ENCODE measurements at regions not wholly inside any gene's neighbourhood (a gene's known extent, or its start where the extent isn't known, plus 50 kb on each side); places are given as distances from the start of the nearest gene placed in this dataset.

- TF ChIP-seq EP300 (IDR thresholded peaks at IDR 0.05) (no peak), POLR2AphosphoS5 (IDR thresholded peaks at IDR 0.05) (no peak), POLR2A (IDR thresholded peaks at IDR 0.05) (no peak), CTCF (IDR thresholded peaks at IDR 0.05) (no peak)
- Histone ChIP-seq H3K9me3 (no peaks in the 10 kb centered on the region), H3K4me3 (no peak overlapping the region), H3K36me3 (no peaks in the 10 kb centered on the region), H3K27ac (no peak overlapping the region), H3K27me3 (no peaks in the 10 kb centered on the region), H3K4me1 (peaks cover 0 to 3% (median 0%) of the 10 kb centered on the region in 4 donors)
- 84 to 86% methylated on average over 3 of the region's 3 CpGs for WGBS, 2 donors
- ATAC-seq (ENCODE audit: low FRiP score in 2 of 2): no peak
- DNase-seq: no peak
Measured at GRCh38 chr12:114779186-114779585, 95.2 kb upstream of the TBX3 start.

- Histone ChIP-seq H3K27me3 (no peaks in the 10 kb centered on the region), H3K9me3 (no peaks in the 10 kb centered on the region), H3K4me1 (no peaks in the 10 kb centered on the region), H3K27ac (no peak overlapping the region), H3K36me3 (no peaks in the 10 kb centered on the region), H3K4me3 (no peak overlapping the region)
- ATAC-seq (ENCODE audit: low FRiP score in 2 of 2) (no peak), DNase-seq (no peak)
- TF ChIP-seq CTCF (IDR thresholded peaks at IDR 0.05) (no peak), POLR2A (IDR thresholded peaks at IDR 0.05) (no peak), POLR2AphosphoS5 (IDR thresholded peaks at IDR 0.05) (no peak), EP300 (IDR thresholded peaks at IDR 0.05) (no peak)
- 89 to 90% methylated on average over 15 of the region's 15 CpGs for WGBS, 2 donors
Measured at GRCh38 chr12:114776731-114777442, 92.9 kb upstream of the TBX3 start.

- Histone ChIP-seq H3K4me1 (no peaks in the 10 kb centered on the region), H3K27me3 (no peaks in the 10 kb centered on the region), H3K4me3 (no peak overlapping the region), H3K27ac (no peak overlapping the region), H3K36me3 (no peaks in the 10 kb centered on the region), H3K9me3 (no peaks in the 10 kb centered on the region)
- no peak for TF ChIP-seq POLR2A (IDR thresholded peaks at IDR 0.05)
- TF ChIP-seq CTCF (IDR thresholded peaks at IDR 0.05): no peak
- TF ChIP-seq POLR2AphosphoS5 (IDR thresholded peaks at IDR 0.05): no peak
- no peak for TF ChIP-seq EP300 (IDR thresholded peaks at IDR 0.05)
- ATAC-seq (ENCODE audit: low FRiP score in 2 of 2) (no peak), DNase-seq (no peak)
- 90 to 93% methylated on average over 5 of the region's 5 CpGs for WGBS, 2 donors
Measured at GRCh38 chr12:114774699-114775098, 90.7 kb upstream of the TBX3 start.

- ATAC-seq (ENCODE audit: low FRiP score in 2 of 2) (no peak), DNase-seq (no peak)
- Histone ChIP-seq H3K36me3 (no peaks in the 10 kb centered on the region), H3K9me3 (no peaks in the 10 kb centered on the region), H3K4me1 (no peaks in the 10 kb centered on the region), H3K27ac (no peak overlapping the region), H3K27me3 (no peaks in the 10 kb centered on the region), H3K4me3 (no peak overlapping the region)
- TF ChIP-seq POLR2A (IDR thresholded peaks at IDR 0.05): no peak
- TF ChIP-seq POLR2AphosphoS5 (IDR thresholded peaks at IDR 0.05): no peak
- no peak for TF ChIP-seq EP300 (IDR thresholded peaks at IDR 0.05)
- no peak for TF ChIP-seq CTCF (IDR thresholded peaks at IDR 0.05)
- 93 to 96% methylated on average over 11 of the region's 11 CpGs for WGBS, 2 donors
Measured at GRCh38 chr12:114774197-114774596, 90.2 kb upstream of the TBX3 start.

GRCh38 chr12:114770323-114770722 lies 86.3 kb upstream of the TBX3 start:
- DNase-seq (no peak), ATAC-seq (ENCODE audit: low FRiP score in 2 of 2) (no peak)
- no peak for TF ChIP-seq POLR2AphosphoS5 (IDR thresholded peaks at IDR 0.05)
- no peak for TF ChIP-seq POLR2A (IDR thresholded peaks at IDR 0.05)
- no peak for TF ChIP-seq EP300 (IDR thresholded peaks at IDR 0.05)
- TF ChIP-seq CTCF (IDR thresholded peaks at IDR 0.05): no peak
- Histone ChIP-seq H3K27me3 (no peaks in the 10 kb centered on the region), H3K36me3 (no peaks in the 10 kb centered on the region), H3K27ac (no peak overlapping the region), H3K4me3 (no peak overlapping the region), H3K9me3 (no peaks in the 10 kb centered on the region), H3K4me1 (no peaks in the 10 kb centered on the region)
- WGBS, 2 donors: 78 to 85% methylated on average over 2 to 3 of the region's 3 CpGs

All from upper lobe of left lung (tissue), 6 donors.